ENCODE measurements at regions not wholly inside any gene's neighbourhood (a gene's known extent, or its start where the extent isn't known, plus 50 kb on each side); places are given as distances from the start of the nearest gene placed in this dataset.

DNA sequence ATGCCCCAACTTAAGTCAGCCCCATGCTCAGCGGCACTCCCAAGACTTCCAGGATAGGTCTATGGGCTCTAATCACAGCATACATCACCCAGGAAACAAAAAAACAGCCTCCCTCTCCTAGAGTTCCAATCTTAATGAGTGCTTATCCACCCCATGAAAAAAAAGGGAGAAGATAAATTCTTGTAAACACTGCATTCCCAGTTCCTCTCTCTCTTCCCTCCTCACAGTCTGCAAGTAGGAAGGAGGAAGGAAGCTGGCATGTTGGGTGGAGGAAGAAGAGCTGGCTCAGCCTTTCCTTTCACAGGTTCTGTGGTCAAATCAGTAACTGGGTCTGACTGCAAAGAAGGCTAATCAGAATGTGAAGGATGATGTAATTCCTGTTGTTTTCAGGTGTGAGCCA is 69.9 kb upstream of the ZC3H11B start:
- TF ChIP-seq CTCF (IDR thresholded peaks at IDR 0.05), result no peak
- TF ChIP-seq POLR2A (IDR thresholded peaks at IDR 0.05), result no peak
